Fibroblast of peridontal ligament (primary cell): ENCODE measurements at regions not wholly inside any gene's neighbourhood (a gene's known extent, or its start where the extent isn't known, plus 50 kb on each side); places are given as distances from the start of the nearest gene placed in this dataset.
"Not testable (repeated sequence)": the region's sequence is repeated elsewhere in the genome, so short reads cannot be mapped to it uniquely, and the experiment has no call there.

Experiments used
- DNase-seq: peaks from one replicate; pipeline ENCODE4 v3.0.0-alpha.2; 2010; ENCODE audit errors: extremely low read depth

DNA sequence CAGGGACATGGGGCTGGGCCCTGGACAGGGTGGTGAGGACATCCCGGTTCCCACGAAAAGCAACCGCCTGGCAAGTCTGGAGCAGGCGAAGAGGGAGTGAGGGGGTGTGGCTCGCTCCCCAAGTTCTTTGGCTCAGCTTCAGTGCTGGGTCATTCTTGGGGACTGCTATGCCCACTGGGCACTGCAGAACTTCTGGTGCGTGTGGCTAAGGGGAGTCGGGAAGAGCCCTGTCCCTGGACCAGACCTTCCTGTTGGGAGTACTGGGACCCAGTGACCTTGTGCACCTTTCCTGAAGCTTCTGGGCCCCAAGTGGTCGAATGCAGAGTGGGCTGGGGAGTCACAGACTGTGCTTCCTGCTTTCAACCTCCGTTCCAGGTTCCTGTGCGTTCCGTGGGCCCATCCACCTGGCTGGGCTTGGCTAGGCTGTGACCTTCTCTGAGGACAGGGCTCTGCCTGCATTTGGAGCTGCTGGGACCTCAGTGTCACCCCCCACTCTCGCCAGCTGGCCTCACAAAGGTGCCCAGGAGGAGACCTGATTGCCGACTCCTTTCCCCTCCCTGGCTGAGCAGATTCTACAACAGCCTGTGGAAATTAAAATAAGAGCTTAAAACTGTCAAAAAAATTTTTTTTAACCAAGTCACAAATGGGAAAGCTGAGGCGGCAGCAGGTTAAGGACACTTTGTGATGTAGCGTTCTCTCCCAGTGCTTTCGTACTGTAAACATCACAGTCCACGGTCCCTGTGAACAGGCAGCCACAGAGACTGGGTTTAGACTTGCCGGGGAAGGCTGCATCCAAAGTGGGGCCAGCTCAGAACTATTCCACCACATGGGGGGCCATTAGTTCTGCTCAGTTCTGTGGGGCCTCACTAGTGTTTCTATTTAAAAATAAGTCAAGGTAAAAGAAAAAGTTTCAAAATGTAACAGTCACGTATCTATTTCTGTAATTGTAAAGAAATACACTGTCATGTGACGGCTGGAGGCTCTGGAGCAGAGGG lies 63.8 kb upstream of the WNT7B start:
- peak; percentile 58 for DNase-seq

DNA sequence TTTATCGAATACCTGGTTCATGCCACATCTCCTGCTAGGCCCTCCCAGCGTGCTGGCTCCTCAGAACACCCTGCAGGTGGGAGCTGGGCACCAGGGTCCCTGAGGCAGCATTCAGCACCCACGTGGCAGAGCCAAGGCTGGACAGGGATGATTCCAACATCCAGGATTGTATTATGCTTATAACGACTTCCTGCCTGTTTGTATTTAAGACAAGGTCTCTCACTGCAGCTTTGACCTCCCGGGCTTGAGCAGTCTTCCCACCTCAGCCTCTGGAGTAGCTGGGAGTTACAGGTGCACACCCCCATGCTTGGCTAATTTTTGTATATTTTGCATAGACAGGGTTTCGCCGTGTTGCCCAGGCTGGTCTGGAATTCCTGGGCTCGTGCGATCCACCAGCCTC lies 64.7 kb upstream of the WNT7B start:
- peak; percentile 48 for DNase-seq

DNA sequence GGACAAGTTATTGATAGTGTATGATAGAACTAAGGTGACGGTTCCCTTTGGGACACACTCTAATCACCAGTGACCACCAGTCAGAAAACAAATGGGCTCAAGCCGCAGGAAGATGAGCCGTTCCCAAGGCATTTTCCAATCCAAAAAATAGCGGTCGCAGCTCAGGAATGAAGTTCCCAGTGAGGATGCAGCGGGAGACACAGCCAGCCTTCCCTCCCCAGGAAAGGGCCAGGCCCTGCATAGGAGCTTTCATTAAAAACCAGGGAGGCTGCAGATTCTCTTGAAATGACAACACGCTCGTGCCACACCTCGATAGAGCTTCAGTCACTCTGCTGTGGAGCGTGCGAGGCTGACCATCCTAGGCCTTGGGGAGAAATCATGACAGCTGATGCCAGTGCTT lies 65.8 kb upstream of the WNT7B start:
- peak; percentile 49 for DNase-seq

DNA sequence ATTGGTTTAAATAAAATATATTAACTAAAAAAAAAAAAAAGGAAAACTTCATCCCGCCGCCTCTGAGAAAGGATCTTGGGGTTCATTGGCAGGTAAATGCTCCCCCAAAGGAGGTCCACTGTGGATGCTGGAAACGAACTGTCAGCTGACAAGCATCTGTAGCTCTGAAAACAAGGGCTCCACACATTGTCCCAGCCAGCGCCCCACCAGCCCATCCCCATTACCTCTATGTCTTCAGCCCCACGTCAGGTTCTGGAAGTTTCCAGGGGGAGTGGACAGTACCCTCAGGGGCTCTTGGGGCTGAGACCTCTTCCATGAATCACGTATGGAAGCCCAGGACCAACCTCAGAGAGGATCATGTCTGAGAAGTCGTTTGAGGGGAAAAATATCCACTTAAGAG lies 66.4 kb upstream of the WNT7B start:
- DNase-seq = peak; percentile 35

DNA sequence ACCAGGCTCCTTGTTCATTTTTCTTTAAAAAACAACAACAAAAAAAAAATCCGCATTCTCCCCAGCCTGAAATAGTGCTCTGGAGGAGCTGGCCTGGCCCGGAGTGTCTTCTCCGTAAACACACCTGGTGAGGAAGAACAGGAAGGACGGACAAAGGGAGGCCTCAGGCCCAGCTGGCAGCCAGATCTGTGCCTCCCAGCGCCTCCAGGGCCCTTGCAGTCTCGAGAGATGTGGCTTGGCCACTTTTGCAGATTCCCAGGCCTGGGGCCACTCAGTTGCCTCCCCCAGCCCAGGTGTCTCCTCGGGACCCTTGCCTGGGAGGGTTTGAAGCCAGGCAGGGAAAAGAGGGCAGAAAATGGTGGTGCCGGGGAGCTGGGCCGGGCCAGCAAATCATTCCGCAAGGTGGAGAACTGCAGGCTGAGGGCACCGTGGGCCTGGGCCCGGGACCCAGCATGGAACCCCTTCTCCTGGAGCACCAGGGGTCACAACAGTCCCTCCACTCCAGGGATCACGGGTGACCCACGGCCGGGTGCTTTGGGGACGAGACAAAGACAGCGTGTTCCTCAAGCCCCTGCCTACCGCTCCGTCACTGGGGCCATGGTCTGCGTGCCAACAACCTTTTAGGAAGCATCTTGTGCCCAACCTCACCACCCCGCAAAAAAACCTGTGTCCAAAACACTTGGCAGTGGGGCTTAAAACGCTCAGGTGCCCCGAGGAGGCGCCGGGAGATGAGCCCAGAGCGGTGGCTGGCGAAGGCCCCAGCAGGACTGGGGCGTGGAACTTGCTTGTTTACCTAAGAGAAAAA lies 67.1 kb upstream of the WNT7B start:
- peak; percentile 38 for DNase-seq

DNA sequence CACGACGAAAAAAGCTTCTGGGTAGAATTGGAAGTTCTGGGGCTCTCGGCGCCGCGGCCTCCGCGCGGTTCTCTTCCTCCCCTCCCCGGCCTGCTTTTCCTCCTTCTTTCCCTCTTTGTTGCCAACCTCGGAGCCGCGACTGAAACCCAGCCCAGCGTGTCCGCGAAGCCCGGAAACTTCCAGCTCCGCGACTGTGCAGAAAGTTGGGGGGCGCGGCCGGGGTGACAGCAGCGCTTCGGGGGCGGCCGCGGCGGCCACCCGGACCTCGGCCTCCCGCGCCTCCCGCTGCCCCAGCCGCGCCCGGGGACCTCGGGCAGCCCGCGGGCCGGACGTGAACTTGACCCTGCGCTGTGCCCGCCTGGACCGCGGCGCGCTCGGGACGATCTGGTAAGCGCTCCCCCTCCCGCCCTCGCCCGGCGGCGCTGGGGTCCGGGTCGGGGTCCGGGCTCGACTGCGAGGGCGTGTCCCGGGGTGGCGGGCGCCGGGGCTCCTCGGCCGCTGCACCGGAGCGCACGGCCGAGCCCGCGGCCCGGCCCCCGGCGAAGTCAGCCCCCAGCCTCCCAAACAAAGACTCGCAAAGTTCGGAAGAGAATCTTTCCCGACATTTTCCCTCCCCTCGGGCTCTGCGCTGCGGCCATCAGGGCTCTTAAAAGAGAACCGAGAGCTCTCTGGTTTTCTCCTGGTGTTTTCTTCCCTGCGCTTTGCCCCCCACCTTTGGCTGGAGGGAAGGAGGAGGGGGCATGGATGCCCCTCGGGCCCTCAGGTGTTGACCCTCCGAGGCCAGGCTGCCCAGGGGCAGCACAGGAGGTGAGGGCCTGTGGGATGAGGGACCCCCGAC lies 67.9 kb upstream of the WNT7B start:
- DNase-seq = no peak

DNA sequence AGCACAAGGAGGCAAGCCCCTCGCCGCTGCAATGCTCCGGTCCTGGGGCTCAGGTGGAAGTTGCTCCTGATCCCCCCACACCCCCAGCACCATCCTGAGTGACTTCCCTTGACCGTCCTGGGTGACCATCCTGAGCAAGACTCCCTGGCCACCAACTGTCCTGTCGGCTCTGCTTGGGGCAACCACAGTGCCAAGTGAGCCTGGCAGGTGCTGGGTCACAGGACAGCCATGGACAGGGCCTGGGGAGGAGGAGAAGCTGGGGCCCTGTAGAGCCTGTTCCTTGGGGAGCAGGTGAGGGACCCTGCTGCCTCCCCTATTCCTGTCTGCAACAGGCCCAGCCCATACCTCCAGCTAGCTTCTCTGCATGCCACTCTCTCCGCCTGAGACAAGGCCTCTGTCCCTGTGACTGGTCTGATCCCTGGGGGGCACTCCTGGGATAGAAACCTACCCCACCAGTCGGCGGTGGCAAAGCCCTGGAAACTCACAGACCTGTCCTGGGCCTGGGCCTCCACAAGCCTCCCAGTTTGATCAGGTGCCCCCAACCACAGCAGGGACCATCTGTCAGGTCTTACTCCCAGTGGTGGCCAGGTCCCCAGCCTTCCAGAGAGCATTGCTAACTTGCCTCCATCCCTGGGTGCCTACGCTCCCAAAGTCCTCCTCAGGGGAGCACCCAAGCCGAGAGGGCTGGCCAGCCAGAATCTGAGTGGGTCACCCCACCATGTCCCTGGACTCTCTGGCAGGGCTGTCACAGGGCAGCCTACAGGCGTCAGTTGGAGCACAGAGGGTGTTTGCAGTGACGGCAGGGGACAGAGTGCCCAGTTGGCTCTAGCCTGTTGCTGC lies 68.7 kb upstream of the WNT7B start:
- no peak for DNase-seq

DNA sequence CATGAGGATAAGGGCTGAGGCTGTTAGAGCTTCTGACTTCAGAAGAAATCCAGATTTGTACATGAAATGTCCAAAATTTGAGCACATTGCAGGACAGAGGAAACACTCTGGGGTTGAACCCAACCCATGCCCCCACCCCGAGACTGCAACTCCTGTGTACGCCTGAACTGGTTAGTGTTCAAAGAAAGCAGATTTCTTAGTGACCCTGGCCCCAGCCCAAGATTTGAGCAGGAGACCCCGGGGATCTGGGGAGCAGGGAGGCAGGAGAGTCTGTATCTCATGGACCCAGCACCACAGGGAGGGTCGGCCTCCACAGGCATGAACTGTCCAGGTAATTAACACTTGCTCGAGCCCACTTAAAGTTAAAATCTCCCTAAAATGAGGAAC lies 69.3 kb upstream of the WNT7B start:
- DNase-seq = no peak

DNA sequence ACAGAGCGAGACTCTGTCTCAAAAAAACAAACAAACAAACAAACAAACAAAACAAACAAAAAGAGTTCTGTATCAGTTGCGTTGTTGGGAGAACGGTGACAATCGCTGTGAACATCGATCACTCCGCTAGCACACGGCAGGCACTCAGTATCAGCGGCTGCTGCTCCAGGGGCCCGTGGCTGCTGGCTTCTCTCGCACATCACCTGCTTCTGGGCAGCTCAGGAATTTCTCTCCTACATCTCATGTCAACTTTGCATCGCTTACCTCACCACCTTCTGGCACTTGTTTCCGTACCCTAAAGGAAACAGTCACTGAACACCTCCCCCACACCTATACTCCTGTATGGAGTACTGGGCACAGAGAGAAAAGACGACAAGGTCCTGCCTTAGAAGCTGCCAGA lies 70.3 kb upstream of the WNT7B start:
- DNase-seq = no peak

DNA sequence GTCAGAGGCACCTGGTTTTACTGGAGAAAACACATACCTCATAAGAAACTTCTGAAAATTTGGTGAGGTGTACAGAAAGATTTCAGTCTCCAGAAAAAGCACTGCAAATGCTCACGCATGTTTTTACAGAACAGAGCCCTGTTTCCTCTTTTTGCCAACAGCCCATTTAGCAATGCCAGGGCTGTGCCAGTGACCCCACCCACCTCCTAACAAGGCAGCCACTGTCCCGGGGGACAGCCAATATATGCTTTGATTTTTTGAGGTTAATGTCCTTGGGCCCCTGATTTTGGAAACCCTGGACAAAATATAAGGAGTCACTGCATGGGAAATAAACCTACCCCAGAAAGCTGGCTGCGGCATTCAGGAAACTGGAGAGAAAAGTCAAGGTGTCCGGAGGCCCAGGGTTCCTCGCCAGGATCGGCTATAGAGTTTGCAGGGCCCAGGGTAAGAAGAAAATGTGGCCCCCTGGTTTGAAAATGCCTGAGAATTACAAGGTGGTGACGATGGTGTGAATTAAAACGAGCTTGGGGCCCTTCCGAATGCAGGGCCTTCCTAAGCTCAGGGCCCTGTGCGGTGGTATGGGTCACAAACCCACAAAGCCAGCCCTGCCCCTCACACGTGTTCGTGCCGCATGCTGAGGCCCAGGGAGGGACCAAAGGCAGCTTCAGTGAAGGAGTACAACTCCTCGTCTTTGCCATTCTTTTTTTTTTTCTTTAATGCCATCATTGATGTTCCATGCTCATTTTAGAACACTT lies 71.1 kb upstream of the WNT7B start:
- DNase-seq = no peak

DNA sequence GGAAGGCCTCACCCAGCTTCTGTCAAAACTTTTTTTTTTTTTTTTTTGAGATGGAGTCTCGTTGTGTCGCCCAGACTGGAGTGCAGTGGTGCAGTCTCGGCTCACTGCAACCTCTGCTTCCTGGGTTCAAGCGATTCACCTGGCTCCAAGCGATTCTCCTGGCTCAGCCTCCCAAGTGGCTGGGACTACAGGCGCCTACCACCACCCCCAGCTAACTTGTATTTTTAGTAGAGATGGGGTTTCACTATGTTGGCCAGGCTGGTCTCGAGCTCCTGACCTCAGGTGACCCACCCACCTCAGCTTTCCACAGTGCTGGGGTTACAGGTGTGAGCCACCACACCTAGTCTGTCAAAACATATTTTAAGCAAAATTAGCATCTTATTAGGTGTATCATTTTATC lies 71.7 kb upstream of the WNT7B start:
- not testable (repeated sequence) for DNase-seq

DNA sequence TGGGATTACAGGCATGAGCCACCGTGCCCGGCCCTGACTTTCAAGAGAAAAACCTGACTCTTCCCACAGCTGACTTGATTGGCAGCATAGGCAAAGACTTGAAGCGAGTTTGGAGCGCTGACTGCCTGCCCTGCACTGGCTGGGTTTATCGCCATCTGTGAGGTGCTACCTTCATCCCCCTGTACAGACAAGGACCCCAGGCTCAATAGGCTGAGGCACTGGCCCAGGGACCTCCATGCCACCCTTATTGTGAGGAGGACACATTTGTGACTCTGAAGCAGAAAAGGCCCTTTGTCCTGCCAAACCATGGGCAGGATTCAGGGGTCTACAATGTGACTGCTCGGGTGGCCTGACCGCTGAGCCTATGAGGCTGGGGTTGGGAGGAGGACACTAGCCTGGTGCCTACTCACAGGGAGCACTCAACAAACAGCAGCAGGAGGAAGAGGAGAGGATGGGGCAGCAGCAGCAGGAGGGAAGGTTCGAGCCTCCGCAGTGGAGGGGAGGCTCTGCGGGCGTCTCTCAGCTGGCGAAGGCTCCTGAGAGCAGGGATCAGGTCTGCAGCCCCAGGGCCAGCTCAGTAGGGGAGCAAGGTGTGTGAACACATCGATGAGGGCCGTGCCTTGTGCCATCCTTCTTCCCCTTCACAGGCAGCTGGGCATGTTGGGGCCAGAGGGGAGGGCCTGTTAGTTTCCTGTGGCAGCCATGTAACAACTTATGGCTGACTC lies 72.9 kb upstream of the WNT7B start:
- no peak for DNase-seq

DNA sequence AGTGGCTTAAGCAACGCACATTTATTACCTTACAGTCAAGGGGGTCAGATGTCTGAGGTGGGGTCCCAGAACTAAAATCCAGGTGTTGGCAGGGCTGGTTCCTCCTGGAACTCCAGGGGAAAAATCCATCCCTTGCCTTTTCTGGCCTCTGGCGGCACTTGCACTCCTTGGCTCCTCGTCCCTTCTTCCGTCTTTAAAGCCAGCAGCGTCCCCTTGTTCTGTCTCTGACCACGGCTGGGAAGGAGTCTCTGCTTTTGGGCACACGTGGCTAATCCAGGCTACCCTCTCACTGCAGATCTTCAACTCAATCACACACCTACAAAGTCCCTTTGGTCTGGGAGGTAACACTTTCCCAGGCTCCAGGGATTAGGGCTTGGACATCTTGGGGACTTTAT lies 73.5 kb upstream of the WNT7B start:
- DNase-seq = no peak

DNA sequence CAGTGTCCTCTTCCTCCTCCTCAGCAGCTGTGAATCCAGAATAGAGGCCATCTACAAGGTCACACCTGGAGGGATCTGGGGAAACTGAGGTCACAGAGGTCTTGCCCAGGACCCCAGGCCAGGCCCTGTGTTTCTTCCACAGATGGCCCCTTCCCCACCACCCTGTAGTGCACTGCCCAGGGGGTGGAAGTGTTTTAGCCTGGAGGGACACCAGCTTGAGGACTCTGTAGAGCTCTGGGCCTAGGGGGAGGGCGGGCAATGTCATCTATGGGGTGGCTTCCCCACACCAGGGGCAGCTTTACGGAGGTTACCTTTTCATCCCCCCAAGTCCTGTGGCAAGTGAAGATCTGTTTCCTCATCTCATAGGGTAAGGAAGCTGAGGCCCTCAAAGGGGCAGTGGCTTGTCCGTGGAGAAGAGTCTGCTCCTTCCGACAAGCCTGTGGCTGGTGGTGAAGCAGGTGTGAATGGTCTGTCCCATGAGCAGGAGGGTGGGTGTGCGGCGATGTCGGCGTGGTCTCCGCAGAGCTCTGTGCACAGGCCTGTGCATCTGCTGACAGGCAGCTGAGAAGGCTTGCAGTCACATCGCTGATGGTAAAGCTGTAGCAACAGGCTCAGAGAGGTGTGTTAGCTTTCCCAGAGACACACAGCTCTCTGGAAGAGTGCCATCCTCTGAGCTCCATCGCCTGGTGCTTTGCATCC lies 74.1 kb upstream of the WNT7B start:
- no peak for DNase-seq

DNA sequence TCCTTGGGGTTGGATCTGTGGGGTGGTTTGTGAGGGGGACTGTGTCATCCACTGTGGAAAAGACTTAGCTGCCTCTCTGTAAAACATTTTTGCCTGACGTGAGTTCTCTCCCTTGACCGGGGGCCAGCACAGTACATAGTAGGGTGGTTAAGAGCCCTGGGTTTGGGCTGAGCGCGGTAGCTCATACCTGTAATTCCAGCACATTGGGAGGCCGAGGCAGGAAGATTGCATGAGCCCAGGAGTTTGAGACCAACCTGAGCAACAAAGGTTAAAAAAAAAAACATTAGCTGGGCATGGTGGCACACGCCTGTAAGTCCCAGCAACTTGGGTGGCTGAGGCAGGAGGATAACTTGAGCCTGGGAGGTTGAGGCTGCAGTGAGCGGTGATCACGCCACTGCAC lies 74.7 kb upstream of the WNT7B start:
- no peak for DNase-seq

DNA sequence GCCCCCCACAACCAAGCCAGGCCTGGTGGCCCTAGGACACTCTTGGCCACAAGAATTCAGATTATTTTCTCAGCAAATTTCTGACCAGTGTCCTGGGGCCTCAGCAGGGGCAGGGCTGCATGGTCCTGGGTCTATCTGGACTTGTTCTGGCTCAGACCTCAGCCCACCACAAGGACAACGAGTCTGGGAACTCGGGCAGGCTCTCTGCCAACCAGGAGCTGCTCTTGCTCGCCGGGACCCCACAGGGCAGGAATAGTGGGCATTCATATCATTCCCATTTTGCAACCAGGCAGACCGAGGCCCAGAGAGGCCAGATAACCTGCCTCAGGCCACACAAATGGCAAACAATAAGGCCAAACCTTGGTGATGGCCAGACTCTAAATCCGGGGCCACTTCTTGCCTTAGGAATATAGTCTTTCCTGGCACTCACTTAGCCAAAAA lies 75.4 kb upstream of the WNT7B start:
- no peak for DNase-seq

DNA sequence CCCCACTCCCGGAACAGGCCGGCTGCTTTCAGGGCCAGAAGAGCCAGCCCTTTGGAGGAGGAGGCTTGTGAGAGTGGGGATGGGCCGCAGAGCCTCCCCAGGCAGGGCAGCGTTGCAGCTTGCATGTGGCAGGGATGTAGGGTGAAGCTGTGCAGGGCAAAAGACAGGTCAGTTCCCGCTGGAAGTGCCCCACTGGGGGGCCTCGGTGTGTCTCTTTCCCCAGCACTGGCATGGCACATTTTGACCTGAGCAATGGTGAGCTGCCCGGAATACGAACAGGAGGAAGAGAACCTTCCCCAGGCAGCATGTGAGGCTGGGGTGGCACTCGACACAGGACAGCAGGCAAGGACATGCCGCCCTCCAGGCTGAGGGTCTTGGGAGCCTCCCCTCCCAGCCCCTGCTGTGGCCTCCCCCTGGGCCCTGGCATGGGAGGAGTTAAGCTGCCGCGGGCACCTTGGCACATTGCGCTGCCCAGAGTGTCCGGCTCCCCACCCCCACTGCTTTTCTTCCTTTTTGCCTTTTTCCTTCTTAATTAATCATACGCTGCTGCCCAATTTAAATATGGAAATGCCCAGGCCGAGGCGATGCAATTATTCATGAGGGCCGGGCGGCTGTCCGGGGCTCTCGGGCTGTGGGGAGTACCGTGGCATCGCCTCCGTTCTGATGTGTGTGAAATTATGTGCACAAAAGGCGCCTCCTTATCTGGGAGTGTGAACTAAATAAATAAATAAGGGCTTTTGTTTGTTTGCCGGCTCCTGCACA lies 76.0 kb upstream of the WNT7B start:
- DNase-seq = peak; percentile 52

DNA sequence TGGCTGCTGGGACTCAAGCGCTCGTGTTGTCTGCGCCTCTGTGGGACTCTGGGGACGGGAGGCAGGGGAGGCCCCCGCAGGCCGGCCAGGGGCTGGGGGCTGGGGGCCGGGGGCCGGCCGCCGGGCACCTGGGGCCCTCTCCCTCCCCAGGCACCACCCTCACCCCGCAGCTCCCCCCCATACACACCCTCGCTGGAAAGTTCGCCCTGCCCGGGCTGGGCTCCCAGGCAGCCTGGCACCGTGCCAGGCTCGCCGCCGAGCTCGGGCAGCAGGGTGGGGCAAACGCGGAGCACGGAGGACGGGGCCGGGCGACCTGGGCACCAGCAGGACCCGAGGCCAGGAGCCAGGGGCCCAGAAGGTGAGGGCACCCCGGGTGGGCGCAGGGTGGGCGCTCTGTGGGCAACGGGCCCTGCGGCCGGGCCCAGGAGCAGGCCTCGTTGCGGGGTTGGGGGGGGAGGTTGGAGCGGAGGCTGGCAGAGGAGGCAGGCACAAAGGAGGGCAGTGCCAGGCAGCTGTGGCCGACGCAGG lies 76.7 kb upstream of the WNT7B start:
- peak; percentile 52 for DNase-seq
